ENCODE measurements at regions not wholly inside any gene's neighbourhood (a gene's known extent, or its start where the extent isn't known, plus 50 kb on each side); places are given as distances from the start of the nearest gene placed in this dataset.

GRCh38 chr5:39863926-39864552 is 439.3 kb upstream of the DAB2 start:
- DNase-seq = no peak

- no peak for DNase-seq
These were observed 432.3 kb upstream of the DAB2 start for GRCh38 chr5:39857041-39857440.

- no peak for DNase-seq
These were observed 430.1 kb upstream of the DAB2 start for GRCh38 chr5:39854771-39855410.

GRCh38 chr5:39850291-39850690 is 425.5 kb upstream of the DAB2 start:
- DNase-seq = no peak

GRCh38 chr5:39846144-39846543 is 421.4 kb upstream of the DAB2 start:
- no peak for DNase-seq

GRCh38 chr5:39843767-39844166 is 419.0 kb upstream of the DAB2 start:
- no peak for DNase-seq

- DNase-seq = no peak
These were observed 410.6 kb upstream of the DAB2 start for GRCh38 chr5:39835371-39835770.

GRCh38 chr5:39829441-39829840 is 404.7 kb upstream of the DAB2 start:
- DNase-seq = no peak

- no peak for DNase-seq
These were observed 401.3 kb upstream of the DAB2 start for GRCh38 chr5:39826051-39826450.

- DNase-seq = no peak
These were observed 400.5 kb upstream of the DAB2 start for GRCh38 chr5:39825301-39825700.

GRCh38 chr5:39822020-39822419 is 397.2 kb upstream of the DAB2 start:
- DNase-seq = no peak

GRCh38 chr5:39816866-39817265 is 392.1 kb upstream of the DAB2 start:
- no peak for DNase-seq

- no peak for DNase-seq
These were observed 391.5 kb upstream of the DAB2 start for GRCh38 chr5:39816156-39816845.

- DNase-seq = no peak
These were observed 390.9 kb upstream of the DAB2 start for GRCh38 chr5:39815711-39816110.

- DNase-seq = no peak
These were observed 386.6 kb upstream of the DAB2 start for GRCh38 chr5:39811381-39811780.

GRCh38 chr5:39808656-39809055 is 383.9 kb upstream of the DAB2 start:
- no peak for DNase-seq

- no peak for DNase-seq
These were observed 376.5 kb upstream of the DAB2 start for GRCh38 chr5:39801306-39801705.

- DNase-seq = no peak
These were observed 375.3 kb upstream of the DAB2 start for GRCh38 chr5:39800042-39800601.

GRCh38 chr5:39799242-39799641 is 374.5 kb upstream of the DAB2 start:
- no peak for DNase-seq

- no peak for DNase-seq
These were observed 369.9 kb upstream of the DAB2 start for GRCh38 chr5:39794513-39795210.

- DNase-seq = no peak
These were observed 360.6 kb upstream of the DAB2 start for GRCh38 chr5:39785410-39785809.

- no peak for DNase-seq
These were observed 359.1 kb upstream of the DAB2 start for GRCh38 chr5:39783756-39784421.

GRCh38 chr5:39780347-39780746 is 355.6 kb upstream of the DAB2 start:
- no peak for DNase-seq

All from activated T-cell treated with anti-CD3 and anti-CD28 coated beads, Interleukin-2, amount 50 U/mL, for 48 hours (primary cell).